Calu3 (cell line): ENCODE measurements at regions not wholly inside any gene's neighbourhood (a gene's known extent, or its start where the extent isn't known, plus 50 kb on each side); places are given as distances from the start of the nearest gene placed in this dataset.

Source experiments
- BruUV-seq: library from RNA; stranded (reverse); fragments of 400-500 nt; replicated peaks from 2 replicates; lab custom pipeline; 2021; lab: Mats Ljungman, UMichigan
- CTCF ChIA-PET: fragments of 300-600 bp; sonication (Branson Sonifier 250); formaldehyde crosslinking; loops from one replicate; lab custom pipeline; 2022; ENCODE audit warnings: antibody characterized with exemption; lab: Charles Lee
- DNase-seq: peaks from one replicate; pipeline ENCODE4 v3.0.0; 2022
- H3K27ac Mint-ChIP-seq: one replicate; pipeline ENCODE4 v1.8.0; 2022; ENCODE audit warnings: mixed read lengths; ENCODE audit not compliant: unreplicated experiment
- H3K27me3 Mint-ChIP-seq: one replicate; pipeline ENCODE4 v1.8.0; 2022; ENCODE audit warnings: mixed read lengths; ENCODE audit not compliant: unreplicated experiment
- H3K36me3 Mint-ChIP-seq: one replicate; pipeline ENCODE4 v1.8.0; 2022; ENCODE audit warnings: mild to moderate bottlenecking, moderate library complexity, mixed read lengths; ENCODE audit not compliant: insufficient read depth, unreplicated experiment
- H3K4me1 Mint-ChIP-seq: one replicate; pipeline ENCODE4 v1.8.0; 2022; ENCODE audit warnings: mild to moderate bottlenecking, low read depth, mixed read lengths; ENCODE audit not compliant: unreplicated experiment
- H3K4me3 Mint-ChIP-seq: one replicate; pipeline ENCODE4 v1.8.0; 2022; ENCODE audit warnings: mild to moderate bottlenecking, low read depth, moderate library complexity, mixed read lengths; ENCODE audit not compliant: unreplicated experiment
- H3K9me3 Mint-ChIP-seq: one replicate; pipeline ENCODE4 v1.8.0; 2022; ENCODE audit warnings: low read depth, mixed read lengths; ENCODE audit not compliant: unreplicated experiment
- intact Hi-C: fragments of 100-400 bp; cut with micrococcal nuclease; formaldehyde crosslinking; loops from one replicate; pipeline ENCODE4 v1.10.0; 2022; ENCODE audit not compliant: unreplicated experiment
- TF ChIP-seq, protein P1 (sequence below): fragments of 200-600 bp; IDR thresholded peaks from one replicate; pipeline ENCODE4 v1.8.0; 2022; ENCODE audit warnings: antibody characterized with exemption; ENCODE audit not compliant: unreplicated experiment

GRCh38 chr6:92538926-92539325, 880.4 kb downstream of the EPHA7 start:
- H3K27me3 Mint-ChIP-seq, result no peaks in the 10 kb centered on the region
- TF ChIP-seq, protein P1, sequence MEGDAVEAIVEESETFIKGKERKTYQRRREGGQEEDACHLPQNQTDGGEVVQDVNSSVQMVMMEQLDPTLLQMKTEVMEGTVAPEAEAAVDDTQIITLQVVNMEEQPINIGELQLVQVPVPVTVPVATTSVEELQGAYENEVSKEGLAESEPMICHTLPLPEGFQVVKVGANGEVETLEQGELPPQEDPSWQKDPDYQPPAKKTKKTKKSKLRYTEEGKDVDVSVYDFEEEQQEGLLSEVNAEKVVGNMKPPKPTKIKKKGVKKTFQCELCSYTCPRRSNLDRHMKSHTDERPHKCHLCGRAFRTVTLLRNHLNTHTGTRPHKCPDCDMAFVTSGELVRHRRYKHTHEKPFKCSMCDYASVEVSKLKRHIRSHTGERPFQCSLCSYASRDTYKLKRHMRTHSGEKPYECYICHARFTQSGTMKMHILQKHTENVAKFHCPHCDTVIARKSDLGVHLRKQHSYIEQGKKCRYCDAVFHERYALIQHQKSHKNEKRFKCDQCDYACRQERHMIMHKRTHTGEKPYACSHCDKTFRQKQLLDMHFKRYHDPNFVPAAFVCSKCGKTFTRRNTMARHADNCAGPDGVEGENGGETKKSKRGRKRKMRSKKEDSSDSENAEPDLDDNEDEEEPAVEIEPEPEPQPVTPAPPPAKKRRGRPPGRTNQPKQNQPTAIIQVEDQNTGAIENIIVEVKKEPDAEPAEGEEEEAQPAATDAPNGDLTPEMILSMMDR, result no peak
- H3K36me3 Mint-ChIP-seq, result no peaks in the 10 kb centered on the region
- H3K4me1 Mint-ChIP-seq, result no peaks in the 10 kb centered on the region
- BruUV-seq, result no TSS peak
- CTCF ChIA-PET, result no interaction called here
- H3K27ac Mint-ChIP-seq, result no peak overlapping the region
- DNase-seq, result no peak
- H3K9me3 Mint-ChIP-seq, result peaks cover 16% of the 10 kb centered on the region
- H3K4me3 Mint-ChIP-seq, result no peak overlapping the region
- intact Hi-C loops, result no loop called here

- DNase-seq, result no peak
- CTCF ChIA-PET, result no interaction called here
- H3K4me3 Mint-ChIP-seq, result no peak overlapping the region
Measured at GRCh38 chr6:92538275-92538674, 881.1 kb downstream of the EPHA7 start.

DNA sequence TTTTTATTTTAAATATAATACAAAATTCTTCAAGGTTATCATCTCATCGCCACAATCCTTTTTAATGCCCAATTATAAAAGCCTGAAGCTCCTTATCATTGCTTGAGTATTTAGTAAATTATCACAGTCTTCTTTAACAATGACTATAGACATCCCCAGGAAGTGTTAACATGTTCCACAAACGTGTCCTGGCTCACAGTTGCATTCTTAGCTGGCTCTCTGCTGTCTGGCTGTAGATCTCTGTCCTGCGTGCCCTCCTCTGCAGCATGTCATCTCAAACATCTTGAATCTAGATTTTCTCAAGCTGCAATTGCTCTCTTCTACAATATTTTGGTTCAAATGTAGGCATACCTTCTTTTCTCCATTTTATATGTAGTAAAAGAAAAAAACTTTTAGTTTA, 885.2 kb downstream of the EPHA7 start:
- peaks cover 16% of the 10 kb centered on the region for H3K9me3 Mint-ChIP-seq
- BruUV-seq, result no TSS peak
- intact Hi-C loops, result no loop called here
- no peaks in the 10 kb centered on the region for H3K36me3 Mint-ChIP-seq
- CTCF ChIA-PET, result no interaction called here
- no peak overlapping the region for H3K27ac Mint-ChIP-seq
- H3K4me1 Mint-ChIP-seq, result no peaks in the 10 kb centered on the region
- DNase-seq, result no peak
- H3K4me3 Mint-ChIP-seq, result no peak overlapping the region
- TF ChIP-seq, protein P1, result no peak
- no peaks in the 10 kb centered on the region for H3K27me3 Mint-ChIP-seq

More at GRCh38 chr6:92538275-92538674, 881.1 kb downstream of the EPHA7 start:
- intact Hi-C loops, result no loop called here
- H3K36me3 Mint-ChIP-seq, result no peaks in the 10 kb centered on the region
- H3K27me3 Mint-ChIP-seq, result no peaks in the 10 kb centered on the region
- peaks cover 16% of the 10 kb centered on the region for H3K9me3 Mint-ChIP-seq
- H3K4me1 Mint-ChIP-seq, result no peaks in the 10 kb centered on the region
- TF ChIP-seq, protein P1, result no peak
- BruUV-seq, result no TSS peak
- no peak overlapping the region for H3K27ac Mint-ChIP-seq

GRCh38 chr6:92522589-92522988, 896.8 kb downstream of the EPHA7 start:
- BruUV-seq, result no TSS peak
- DNase-seq, result no peak
- Mint-ChIP-seq H3K9me3 (peaks cover 16% of the 10 kb centered on the region), H3K4me3 (no peak overlapping the region), H3K27me3 (no peaks in the 10 kb centered on the region), H3K27ac (no peak overlapping the region), H3K4me1 (no peaks in the 10 kb centered on the region), H3K36me3 (no peaks in the 10 kb centered on the region)
- intact Hi-C loops, result no loop called here
- TF ChIP-seq, protein P1, result no peak
- CTCF ChIA-PET, result no interaction called here

DNA sequence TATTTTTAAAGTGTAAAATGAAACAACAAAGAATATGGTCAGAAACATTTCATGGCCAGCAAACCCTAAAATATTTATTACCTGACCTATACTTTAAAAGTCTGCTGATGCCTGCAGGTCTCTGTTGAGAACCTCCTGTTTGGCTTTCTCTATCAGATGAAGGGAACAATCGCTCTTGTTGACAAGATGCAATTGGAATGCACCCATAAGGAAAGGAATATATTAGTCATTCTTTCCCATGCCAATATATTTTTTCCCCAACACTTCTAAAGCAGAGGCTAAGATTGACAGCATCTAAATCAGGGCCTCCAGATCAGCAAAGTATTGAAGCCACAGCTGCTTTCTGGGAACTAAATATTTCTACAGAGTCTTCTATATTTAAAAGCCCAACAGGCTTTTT, 897.8 kb downstream of the EPHA7 start:
- Mint-ChIP-seq H3K9me3 (peaks cover 10% of the 10 kb centered on the region), H3K4me3 (no peak overlapping the region), H3K36me3 (no peaks in the 10 kb centered on the region), H3K4me1 (no peaks in the 10 kb centered on the region), H3K27me3 (no peaks in the 10 kb centered on the region), H3K27ac (no peak overlapping the region)
- BruUV-seq, result no TSS peak
- intact Hi-C loops, result no loop called here
- TF ChIP-seq, protein P1, result no peak
- DNase-seq, result no peak
- CTCF ChIA-PET, result no interaction called here
